Tibial artery (tissue), 4 donors: ENCODE measurements at regions not wholly inside any gene's neighbourhood (a gene's known extent, or its start where the extent isn't known, plus 50 kb on each side); places are given as distances from the start of the nearest gene placed in this dataset.
"Not testable (repeated sequence)": the region's sequence is repeated elsewhere in the genome, so short reads cannot be mapped to it uniquely, and the experiment has no call there.

Experiments used
- DNase-seq, 2 donors: peaks; one replicate each; pipeline ENCODE4 v3.0.0-alpha.2; 2019
- H3K27ac ChIP-seq, 2 donors: fragments of 200-600 bp; sonication (generic) in 1 of 2; 1 replicate in 1 of 2; 2 replicates in 1 of 2; pipeline ENCODE4 v1.5.1; 2018 to 2019; ENCODE audit warnings: mild to moderate bottlenecking in 1 of 2
- H3K27me3 ChIP-seq, 2 donors: fragments of 200-600 bp; sonication (generic) in 1 of 2; one replicate each; pipeline versions ENCODE4 v1.5.1 to v1.6.0; 2016 to 2019
- H3K36me3 ChIP-seq, 3 donors: fragments of 200-600 bp; sonication (generic) in 2 of 3; one replicate each; pipeline ENCODE4 v1.5.1; 2016 to 2019; ENCODE audit warnings: mild to moderate bottlenecking in 2 of 3
- H3K4me1 ChIP-seq, 4 donors: fragments of 200-600 bp; sonication (generic) in 2 of 4; 1 replicate in 3 of 4; 2 replicates in 1 of 4; pipeline ENCODE4 v1.5.1; 2016 to 2019
- H3K4me3 ChIP-seq, 2 donors: fragments of 200-600 bp; sonication (generic) in 1 of 2; 1 replicate in 1 of 2; 2 replicates in 1 of 2; pipeline ENCODE4 v1.5.1; 2018 to 2019; ENCODE audit warnings: mild to moderate bottlenecking in 2 of 2
- H3K9me3 ChIP-seq, 3 donors: fragments of 200-600 bp; sonication (generic) in 1 of 3; one replicate each; pipeline ENCODE4 v1.5.1; 2016 to 2019
- CTCF ChIP-seq, 2 experiments: fragments of 200-600 bp in 1 of 2; fragments of 450-650 bp in 1 of 2; IDR thresholded peaks; one replicate each; pipeline ENCODE4 v1.5.1; 2017 to 2019; ENCODE audit warnings: antibody characterized with exemption in 2 of 2, mild to moderate bottlenecking in 1 of 2, moderate library complexity in 1 of 2
- intact Hi-C: fragments of 100-400 bp; cut with DNase I; formaldehyde crosslinking; loops from one replicate; pipeline ENCODE4 v1.15.0; 2023; ENCODE audit warnings: low total_unique reads

- intact Hi-C loops = no loop called here
- Histone ChIP-seq H3K27me3 (no peaks in the 10 kb centered on the region), H3K36me3 (no peaks in the 10 kb centered on the region), H3K4me1 (no peaks in the 10 kb centered on the region), H3K27ac (no peak overlapping the region), H3K4me3 (no peak overlapping the region), H3K9me3 (no peaks in the 10 kb centered on the region)
- no peak for TF ChIP-seq CTCF (IDR thresholded peaks at IDR 0.05)
- DNase-seq = no peak
These were observed 415.9 kb upstream of the TMPRSS15 start for GRCh38 chr21:18819507-18819906.

GRCh38 chr21:18826562-18826961 is 423.0 kb upstream of the TMPRSS15 start:
- intact Hi-C loops = no loop called here

GRCh38 chr21:18831942-18832676 is 428.5 kb upstream of the TMPRSS15 start:
- Histone ChIP-seq H3K36me3 (no peaks in the 10 kb centered on the region), H3K27me3 (no peaks in the 10 kb centered on the region), H3K4me1 (peaks cover 0 to 17% (median 0%) of the 10 kb centered on the region in 4 donors), H3K9me3 (no peaks in the 10 kb centered on the region), H3K4me3 (no peak overlapping the region), H3K27ac (peak overlapping the region in 1 of 2 donors; percentile 28)
- DNase-seq = no peak
- intact Hi-C loops = no loop called here
- no peak for TF ChIP-seq CTCF (IDR thresholded peaks at IDR 0.05)

More at GRCh38 chr21:18826562-18826961, 423.0 kb upstream of the TMPRSS15 start:
- no peak for DNase-seq
- Histone ChIP-seq H3K4me3 (no peak overlapping the region), H3K4me1 (no peaks in the 10 kb centered on the region), H3K36me3 (no peaks in the 10 kb centered on the region), H3K9me3 (no peaks in the 10 kb centered on the region), H3K27me3 (no peaks in the 10 kb centered on the region), H3K27ac (no peak overlapping the region)
- no peak for TF ChIP-seq CTCF (IDR thresholded peaks at IDR 0.05)

- Histone ChIP-seq H3K36me3 (no peaks in the 10 kb centered on the region), H3K9me3 (no peaks in the 10 kb centered on the region), H3K27me3 (no peaks in the 10 kb centered on the region), H3K27ac (peak overlapping the region in 1 of 2 donors; percentile 28), H3K4me3 (no peak overlapping the region), H3K4me1 (peaks cover 0 to 17% (median 0%) of the 10 kb centered on the region in 4 donors)
- no peak for TF ChIP-seq CTCF (IDR thresholded peaks at IDR 0.05)
- no peak for DNase-seq
- intact Hi-C loops = no loop called here
These were observed 429.4 kb upstream of the TMPRSS15 start for GRCh38 chr21:18832950-18833349.

- DNase-seq, H3K27ac ChIP-seq, H3K9me3 ChIP-seq, H3K27me3 ChIP-seq, intact Hi-C loops, H3K4me3 ChIP-seq, H3K36me3 ChIP-seq: not testable (repeated sequence)
- peaks cover 0 to 17% (median 0%) of the 10 kb centered on the region in 4 donors for H3K4me1 ChIP-seq
These were observed 430.5 kb upstream of the TMPRSS15 start for GRCh38 chr21:18834121-18834520.

GRCh38 chr21:18840239-18840638 is 436.7 kb upstream of the TMPRSS15 start:
- no peak overlapping the region for H3K27ac ChIP-seq
- DNase-seq = no peak
- H3K4me1 ChIP-seq = no peaks in the 10 kb centered on the region
- intact Hi-C loops = no loop called here
- H3K4me3 ChIP-seq = no peak overlapping the region
- H3K27me3 ChIP-seq = no peaks in the 10 kb centered on the region
- no peaks in the 10 kb centered on the region for H3K36me3 ChIP-seq
- peaks cover 0 to 3% (median 0%) of the 10 kb centered on the region in 3 donors for H3K9me3 ChIP-seq
- TF ChIP-seq CTCF (IDR thresholded peaks at IDR 0.05) = no peak

GRCh38 chr21:18857606-18858005 is 454.0 kb upstream of the TMPRSS15 start:
- H3K27me3 ChIP-seq, H3K36me3 ChIP-seq, intact Hi-C loops, H3K4me1 ChIP-seq, DNase-seq, H3K27ac ChIP-seq, H3K4me3 ChIP-seq, H3K9me3 ChIP-seq: not testable (repeated sequence)
